Keratinocyte (primary cell): ENCODE measurements at regions not wholly inside any gene's neighbourhood (a gene's known extent, or its start where the extent isn't known, plus 50 kb on each side); places are given as distances from the start of the nearest gene placed in this dataset.

Experiments used
- DNase-seq: peaks from one replicate; pipeline ENCODE4 v3.0.0-alpha.2; 2011; ENCODE audit warnings: low read depth, missing footprints, low spot score
- FAIRE-seq: peaks from 2 replicates; lab custom pipeline; 2011; peaks lifted over from hg19 to GRCh38; lab: Jason Lieb, UNC
- H2AFZ ChIP-seq: 2 replicates; pipeline ENCODE4 v1.6.0; 2012; ENCODE audit warnings: low read length, control low read depth, inconsistent platforms; ENCODE audit not compliant: control insufficient read depth
- H3K27ac ChIP-seq: 2 replicates; pipeline ENCODE4 v1.5.1; 2011; ENCODE audit warnings: low read length; ENCODE audit not compliant: control insufficient read depth, insufficient read depth
- H3K27me3 ChIP-seq: 3 replicates; pipeline ENCODE4 v1.6.0; 2011; ENCODE audit warnings: low read length; ENCODE audit not compliant: control insufficient read depth, insufficient read depth; ENCODE audit errors: extremely low read depth
- H3K36me3 ChIP-seq, 2 experiments: 2 replicates in 1 of 2; 3 replicates in 1 of 2; pipeline ENCODE4 v1.5.1; 2011; ENCODE audit warnings: low read length in 2 of 2, mild to moderate bottlenecking in 1 of 2; ENCODE audit not compliant: control insufficient read depth in 2 of 2, insufficient read depth in 2 of 2; ENCODE audit errors: extremely low read depth in 1 of 2
- H3K4me1 ChIP-seq: 3 replicates; pipeline ENCODE4 v1.5.1; 2011; ENCODE audit warnings: low read length; ENCODE audit not compliant: control insufficient read depth, insufficient read depth; ENCODE audit errors: extremely low read depth
- H3K4me2 ChIP-seq: 3 replicates; pipeline ENCODE4 v1.6.0; 2011; ENCODE audit warnings: low read depth, low read length; ENCODE audit not compliant: control insufficient read depth, insufficient read depth; ENCODE audit errors: extremely low read depth
- H3K4me3 ChIP-seq, 3 experiments: fragments of 200-600 bp in 1 of 3; sonication (generic) in 1 of 3; 2 replicates in 2 of 3; 3 replicates in 1 of 3; pipeline ENCODE4 v1.5.1; 2011 to 2016; ENCODE audit warnings: low read length in 3 of 3, mild to moderate bottlenecking in 3 of 3, control low read depth in 2 of 3, inconsistent platforms in 1 of 3, low read depth in 1 of 3, mixed read lengths in 1 of 3, mixed run types in 1 of 3, moderate library complexity in 1 of 3; ENCODE audit not compliant: control insufficient read depth in 2 of 3, insufficient read depth in 2 of 3; ENCODE audit errors: extremely low read depth in 1 of 3
- H3K79me2 ChIP-seq: 2 replicates; pipeline ENCODE4 v1.6.0; 2012; ENCODE audit warnings: low read length; ENCODE audit not compliant: control insufficient read depth, insufficient read depth
- H3K9ac ChIP-seq: 3 replicates; pipeline ENCODE4 v1.6.0; 2011; ENCODE audit warnings: low read length; ENCODE audit not compliant: control insufficient read depth, insufficient read depth; ENCODE audit errors: extremely low read depth
- H3K9me1 ChIP-seq: 3 replicates; pipeline ENCODE4 v1.6.0; 2011; ENCODE audit warnings: low read length; ENCODE audit not compliant: control insufficient read depth, insufficient read depth; ENCODE audit errors: extremely low read depth
- H3K9me3 ChIP-seq: 2 replicates; pipeline ENCODE4 v1.5.1; 2012; ENCODE audit warnings: low read depth, low read length; ENCODE audit not compliant: control insufficient read depth
- H4K20me1 ChIP-seq: 3 replicates; pipeline ENCODE4 v1.6.0; 2011; ENCODE audit warnings: low read length; ENCODE audit not compliant: control insufficient read depth, insufficient read depth; ENCODE audit errors: extremely low read depth
- EZH2 ChIP-seq: IDR thresholded peaks from one replicate; pipeline ENCODE4 v1.6.1; 2012; ENCODE audit warnings: inconsistent platforms, mild to moderate bottlenecking, low read length, moderate library complexity
- dilution Hi-C: fragments of 300-500 bp; cut with MboI; formaldehyde crosslinking; loops from one replicate; pipeline ENCODE4 v1.7.0; 2020; ENCODE audit warnings: low sequenced_read_pairs; ENCODE audit not compliant: extremely low pct_ligation_motif_present
- TF ChIP-seq, protein P1 (sequence below), 3 experiments: IDR thresholded peaks in 1 of 3; conservative IDR thresholded peaks in 1 of 3; optimal IDR thresholded peaks in 1 of 3; 2 replicates in 2 of 3; 3 replicates in 1 of 3; pipeline versions ENCODE3 to v1.5.1; 2011; ENCODE audit warnings: low read length in 3 of 3, mild to moderate bottlenecking in 3 of 3, moderate library complexity in 2 of 3, control low read depth in 1 of 3, inconsistent platforms in 1 of 3; ENCODE audit not compliant: insufficient read depth in 2 of 3; ENCODE audit errors: extremely low read depth in 1 of 3

DNA sequence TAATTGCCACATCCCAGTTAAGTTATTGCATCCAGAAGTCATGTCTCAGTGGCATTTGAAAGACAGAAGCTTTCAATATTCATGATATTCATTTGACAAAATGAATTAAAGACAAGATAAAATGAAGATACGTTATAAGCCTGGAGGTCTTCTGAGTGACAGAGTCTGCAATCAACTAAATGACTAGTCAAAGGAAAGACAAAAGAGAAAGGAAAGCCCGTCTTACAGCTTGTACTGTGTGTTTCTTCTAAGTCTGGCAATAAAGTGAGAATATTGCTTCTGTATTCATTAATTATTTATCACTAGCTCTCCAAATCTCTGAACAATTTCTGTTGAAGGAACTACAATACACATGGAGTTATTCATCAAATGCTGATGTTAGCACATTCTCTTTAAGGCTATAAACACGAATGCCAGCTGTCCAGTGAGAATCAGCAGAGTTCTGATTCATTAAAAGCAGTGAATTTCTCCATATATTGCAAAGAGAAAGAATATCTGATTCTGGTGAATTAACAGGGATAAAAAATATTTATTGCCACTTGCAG is 70.7 kb downstream of the ATXN7L3B start:
- no peaks in the 10 kb centered on the region for H3K4me1 ChIP-seq
- no peak overlapping the region for H3K4me2 ChIP-seq
- no peaks in the 10 kb centered on the region for H3K9me1 ChIP-seq
- H3K9ac ChIP-seq, result no peak overlapping the region
- FAIRE-seq (no peak), DNase-seq (no peak)
- no peak overlapping the region for H3K4me3 ChIP-seq
- TF ChIP-seq, protein P1, sequence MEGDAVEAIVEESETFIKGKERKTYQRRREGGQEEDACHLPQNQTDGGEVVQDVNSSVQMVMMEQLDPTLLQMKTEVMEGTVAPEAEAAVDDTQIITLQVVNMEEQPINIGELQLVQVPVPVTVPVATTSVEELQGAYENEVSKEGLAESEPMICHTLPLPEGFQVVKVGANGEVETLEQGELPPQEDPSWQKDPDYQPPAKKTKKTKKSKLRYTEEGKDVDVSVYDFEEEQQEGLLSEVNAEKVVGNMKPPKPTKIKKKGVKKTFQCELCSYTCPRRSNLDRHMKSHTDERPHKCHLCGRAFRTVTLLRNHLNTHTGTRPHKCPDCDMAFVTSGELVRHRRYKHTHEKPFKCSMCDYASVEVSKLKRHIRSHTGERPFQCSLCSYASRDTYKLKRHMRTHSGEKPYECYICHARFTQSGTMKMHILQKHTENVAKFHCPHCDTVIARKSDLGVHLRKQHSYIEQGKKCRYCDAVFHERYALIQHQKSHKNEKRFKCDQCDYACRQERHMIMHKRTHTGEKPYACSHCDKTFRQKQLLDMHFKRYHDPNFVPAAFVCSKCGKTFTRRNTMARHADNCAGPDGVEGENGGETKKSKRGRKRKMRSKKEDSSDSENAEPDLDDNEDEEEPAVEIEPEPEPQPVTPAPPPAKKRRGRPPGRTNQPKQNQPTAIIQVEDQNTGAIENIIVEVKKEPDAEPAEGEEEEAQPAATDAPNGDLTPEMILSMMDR (optimal IDR thresholded peaks at IDR 0.05 in 1 of 3, IDR thresholded peaks at IDR 0.05 in 1 of 3, conservative IDR thresholded peaks at IDR 0.05 in 1 of 3; ENCODE audit: extremely low read depth in 1 of 3, insufficient read depth in 2 of 3, low read length in 3 of 3), result no peak
- no peak for TF ChIP-seq EZH2
- H2AFZ ChIP-seq, result no peak overlapping the region
- H3K79me2 ChIP-seq, result no peaks in the 10 kb centered on the region
- H3K27me3 ChIP-seq, result no peaks in the 10 kb centered on the region
- H4K20me1 ChIP-seq, result no peaks in the 10 kb centered on the region
- H3K36me3 ChIP-seq, result no peaks in the 10 kb centered on the region
- H3K27ac ChIP-seq, result no peak overlapping the region
- dilution Hi-C loops, result no loop called here
- H3K9me3 ChIP-seq, result no peaks in the 10 kb centered on the region

DNA sequence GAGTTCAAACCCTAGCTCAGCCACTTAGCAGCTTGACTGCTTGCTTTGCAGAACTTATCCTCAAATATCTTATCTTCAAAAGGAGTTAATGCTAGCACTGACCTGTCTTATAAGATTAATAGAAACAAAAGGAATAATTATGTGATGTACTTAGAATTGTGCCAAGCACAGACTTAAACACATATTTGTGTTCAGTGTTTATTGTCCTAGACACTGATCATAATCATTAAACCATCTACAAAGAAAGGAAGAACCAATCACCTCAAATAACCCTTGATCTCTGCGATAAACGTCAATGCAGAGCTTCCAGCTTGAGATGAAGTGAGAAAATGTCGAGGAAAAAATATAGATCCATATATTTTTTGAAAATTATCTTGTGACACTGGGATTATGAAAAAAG is 73.1 kb downstream of the ATXN7L3B start:
- no peaks in the 10 kb centered on the region for H3K9me1 ChIP-seq
- no peaks in the 10 kb centered on the region for H3K36me3 ChIP-seq
- no peak overlapping the region for H3K27ac ChIP-seq
- H3K9ac ChIP-seq, result no peak overlapping the region
- FAIRE-seq (no peak), DNase-seq (no peak)
- H3K9me3 ChIP-seq, result no peaks in the 10 kb centered on the region
- H2AFZ ChIP-seq, result no peak overlapping the region
- no peak overlapping the region for H3K4me3 ChIP-seq
- H3K27me3 ChIP-seq, result no peaks in the 10 kb centered on the region
- TF ChIP-seq EZH2, result no peak
- dilution Hi-C loops, result no loop called here
- H3K4me2 ChIP-seq, result no peak overlapping the region
- no peaks in the 10 kb centered on the region for H3K79me2 ChIP-seq
- H4K20me1 ChIP-seq, result no peaks in the 10 kb centered on the region
- H3K4me1 ChIP-seq, result no peaks in the 10 kb centered on the region

DNA sequence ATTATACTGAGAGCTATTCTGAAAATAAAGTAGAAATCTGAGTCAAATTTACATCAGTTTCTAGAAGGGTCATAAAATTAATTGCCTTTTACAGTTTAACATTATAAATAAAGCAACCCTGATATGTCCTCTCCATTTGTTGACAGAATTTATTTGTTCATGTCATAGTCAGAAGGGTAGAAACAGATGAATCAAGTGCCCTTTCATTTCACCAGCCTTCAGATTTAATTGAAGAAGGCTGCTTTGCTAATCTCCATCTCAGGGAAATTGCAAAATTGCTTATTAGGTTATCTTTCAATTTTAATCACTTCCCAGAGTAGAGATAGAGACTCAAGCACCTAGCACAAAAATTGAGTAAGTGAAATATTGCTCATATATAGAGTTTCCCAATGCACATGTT is 76.8 kb downstream of the ATXN7L3B start:
- DNase-seq (no peak), FAIRE-seq (no peak)
- Histone ChIP-seq H3K4me2 (no peak overlapping the region), H3K79me2 (no peaks in the 10 kb centered on the region), H3K36me3 (no peaks in the 10 kb centered on the region), H3K9me3 (no peaks in the 10 kb centered on the region), H3K9me1 (no peaks in the 10 kb centered on the region), H3K4me1 (no peaks in the 10 kb centered on the region), H3K27me3 (no peaks in the 10 kb centered on the region), H3K4me3 (no peak overlapping the region), H2AFZ (no peak overlapping the region), H3K27ac (no peak overlapping the region), H3K9ac (no peak overlapping the region), H4K20me1 (no peaks in the 10 kb centered on the region)
- TF ChIP-seq, protein P1 (optimal IDR thresholded peaks at IDR 0.05 in 1 of 3, IDR thresholded peaks at IDR 0.05 in 1 of 3, conservative IDR thresholded peaks at IDR 0.05 in 1 of 3; ENCODE audit: extremely low read depth in 1 of 3, insufficient read depth in 2 of 3, low read length in 3 of 3), result no peak
- TF ChIP-seq EZH2, result no peak
- dilution Hi-C loops, result no loop called here
